ENCODE measurements at regions not wholly inside any gene's neighbourhood (a gene's known extent, or its start where the extent isn't known, plus 50 kb on each side); places are given as distances from the start of the nearest gene placed in this dataset.

DNA sequence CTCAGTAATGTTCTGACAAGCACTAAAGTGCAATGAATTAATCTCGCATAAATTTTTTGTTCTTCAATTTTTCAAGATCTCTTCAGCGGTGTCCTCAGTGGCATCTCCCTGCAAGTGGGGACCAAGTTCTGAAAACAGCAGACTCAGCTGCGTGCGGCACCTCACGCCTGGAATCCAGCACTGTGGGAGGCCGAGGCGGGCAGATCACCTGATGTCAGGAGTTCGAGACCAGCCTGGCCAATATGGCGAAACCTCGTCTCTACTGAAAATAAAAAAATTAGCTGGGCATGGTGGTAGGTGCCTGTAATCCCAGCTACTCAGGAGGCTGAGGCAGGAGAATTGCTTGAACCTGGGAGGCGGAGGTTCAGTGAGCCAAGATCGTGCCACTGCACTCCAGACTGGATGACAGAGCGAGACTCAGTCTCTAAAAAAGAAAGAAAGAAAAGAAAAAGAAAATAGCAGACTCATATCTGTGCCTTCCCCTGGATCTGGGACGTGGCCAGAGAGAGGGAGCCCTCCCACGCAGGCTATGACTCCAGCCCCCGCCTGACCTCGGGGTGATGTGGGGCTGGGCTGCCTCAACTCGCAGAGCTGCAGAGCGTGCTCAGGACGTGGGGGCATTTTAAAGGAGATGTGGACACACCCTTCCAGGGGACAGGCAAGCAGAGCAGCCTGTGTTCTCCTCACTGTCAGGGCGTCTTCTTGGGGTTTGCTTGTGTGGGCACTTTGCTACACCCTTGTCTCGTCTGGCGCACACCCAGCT, 346.6 kb downstream of the BRD1 start:
- no peak for DNase-seq (ENCODE audit: low read depth)
- Histone ChIP-seq H3K36me3 (ENCODE audit: control insufficient read depth, insufficient read depth, low read length) (no peaks in the 10 kb centered on the region), H3K4me3 (ENCODE audit: low read depth, low read length) (no peak overlapping the region), H3K27me3 (ENCODE audit: control insufficient read depth, insufficient read depth, low read length) (no peaks in the 10 kb centered on the region)
- no peak for FAIRE-seq
- TF ChIP-seq, protein P1, sequence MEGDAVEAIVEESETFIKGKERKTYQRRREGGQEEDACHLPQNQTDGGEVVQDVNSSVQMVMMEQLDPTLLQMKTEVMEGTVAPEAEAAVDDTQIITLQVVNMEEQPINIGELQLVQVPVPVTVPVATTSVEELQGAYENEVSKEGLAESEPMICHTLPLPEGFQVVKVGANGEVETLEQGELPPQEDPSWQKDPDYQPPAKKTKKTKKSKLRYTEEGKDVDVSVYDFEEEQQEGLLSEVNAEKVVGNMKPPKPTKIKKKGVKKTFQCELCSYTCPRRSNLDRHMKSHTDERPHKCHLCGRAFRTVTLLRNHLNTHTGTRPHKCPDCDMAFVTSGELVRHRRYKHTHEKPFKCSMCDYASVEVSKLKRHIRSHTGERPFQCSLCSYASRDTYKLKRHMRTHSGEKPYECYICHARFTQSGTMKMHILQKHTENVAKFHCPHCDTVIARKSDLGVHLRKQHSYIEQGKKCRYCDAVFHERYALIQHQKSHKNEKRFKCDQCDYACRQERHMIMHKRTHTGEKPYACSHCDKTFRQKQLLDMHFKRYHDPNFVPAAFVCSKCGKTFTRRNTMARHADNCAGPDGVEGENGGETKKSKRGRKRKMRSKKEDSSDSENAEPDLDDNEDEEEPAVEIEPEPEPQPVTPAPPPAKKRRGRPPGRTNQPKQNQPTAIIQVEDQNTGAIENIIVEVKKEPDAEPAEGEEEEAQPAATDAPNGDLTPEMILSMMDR (IDR thresholded peaks at IDR 0.05; ENCODE audit: insufficient read depth, low read length, severe bottlenecking) = no peak

- TF ChIP-seq, protein P1 (IDR thresholded peaks at IDR 0.05; ENCODE audit: insufficient read depth, low read length, severe bottlenecking) = no peak
- Histone ChIP-seq H3K4me3 (ENCODE audit: low read depth, low read length) (no peak overlapping the region), H3K36me3 (ENCODE audit: control insufficient read depth, insufficient read depth, low read length) (no peaks in the 10 kb centered on the region), H3K27me3 (ENCODE audit: control insufficient read depth, insufficient read depth, low read length) (no peaks in the 10 kb centered on the region)
- DNase-seq (ENCODE audit: low read depth) (no peak), FAIRE-seq (no peak)
These were observed 347.3 kb downstream of the BRD1 start for GRCh38 chr22:49480331-49480730.

- no peak for DNase-seq (ENCODE audit: low read depth)
- FAIRE-seq = no peak
These were observed 348.1 kb downstream of the BRD1 start for GRCh38 chr22:49479566-49479965.

GRCh38 chr22:49476800-49477400, 350.8 kb downstream of the BRD1 start:
- H3K36me3 ChIP-seq (ENCODE audit: control insufficient read depth, insufficient read depth, low read length) = no peaks in the 10 kb centered on the region
- TF ChIP-seq, protein P1 (IDR thresholded peaks at IDR 0.05; ENCODE audit: insufficient read depth, low read length, severe bottlenecking) = no peak
- no peak overlapping the region for H3K4me3 ChIP-seq (ENCODE audit: low read depth, low read length)
- no peak for FAIRE-seq
- H3K27me3 ChIP-seq (ENCODE audit: control insufficient read depth, insufficient read depth, low read length) = no peaks in the 10 kb centered on the region
- DNase-seq (ENCODE audit: low read depth) = no peak

More at GRCh38 chr22:49479566-49479965, 348.1 kb downstream of the BRD1 start:
- H3K27me3 ChIP-seq (ENCODE audit: control insufficient read depth, insufficient read depth, low read length) = no peaks in the 10 kb centered on the region
- H3K4me3 ChIP-seq (ENCODE audit: low read depth, low read length) = no peak overlapping the region
- no peaks in the 10 kb centered on the region for H3K36me3 ChIP-seq (ENCODE audit: control insufficient read depth, insufficient read depth, low read length)
- TF ChIP-seq, protein P1 (IDR thresholded peaks at IDR 0.05; ENCODE audit: insufficient read depth, low read length, severe bottlenecking) = no peak

GRCh38 chr22:49476176-49476575, 351.5 kb downstream of the BRD1 start:
- DNase-seq (ENCODE audit: low read depth) (no peak), FAIRE-seq (no peak)
- Histone ChIP-seq H3K27me3 (ENCODE audit: control insufficient read depth, insufficient read depth, low read length) (no peaks in the 10 kb centered on the region), H3K36me3 (ENCODE audit: control insufficient read depth, insufficient read depth, low read length) (no peaks in the 10 kb centered on the region), H3K4me3 (ENCODE audit: low read depth, low read length) (no peak overlapping the region)
- TF ChIP-seq, protein P1 (IDR thresholded peaks at IDR 0.05; ENCODE audit: insufficient read depth, low read length, severe bottlenecking) = no peak

Measured in bronchial epithelial cell (primary cell).